Muscle layer of colon (tissue), 2 donors: ENCODE measurements at regions not wholly inside any gene's neighbourhood (a gene's known extent, or its start where the extent isn't known, plus 50 kb on each side); places are given as distances from the start of the nearest gene placed in this dataset.

ENCODE experiments used
- H3K27ac ChIP-seq: one replicate; pipeline ENCODE4 v1.7.0; 2013; ENCODE audit warnings: low read depth, mild to moderate bottlenecking, low read length, moderate library complexity
- H3K27me3 ChIP-seq, 2 donors: one replicate each; pipeline ENCODE4 v1.7.0; 2013; ENCODE audit warnings: low read length in 2 of 2, mild to moderate bottlenecking in 2 of 2; ENCODE audit not compliant: insufficient read depth in 2 of 2, control insufficient read depth in 1 of 2
- H3K36me3 ChIP-seq: one replicate; pipeline ENCODE4 v1.7.0; 2013; ENCODE audit warnings: mild to moderate bottlenecking, low read length; ENCODE audit not compliant: insufficient read depth
- H3K4me1 ChIP-seq: one replicate; pipeline ENCODE4 v1.7.0; 2013; ENCODE audit warnings: mild to moderate bottlenecking, low read length; ENCODE audit not compliant: insufficient read depth
- H3K4me3 ChIP-seq, 2 donors: one replicate each; pipeline ENCODE4 v1.7.0; 2013; ENCODE audit warnings: low read length in 2 of 2, low read depth in 1 of 2, mild to moderate bottlenecking in 1 of 2, moderate library complexity in 1 of 2
- H3K9ac ChIP-seq: one replicate; pipeline ENCODE4 v1.7.0; 2013; ENCODE audit warnings: low read length
- H3K9me3 ChIP-seq: one replicate; pipeline ENCODE4 v1.7.0; 2013; ENCODE audit warnings: mild to moderate bottlenecking, low read length
- donor health status: abdominal sarcoma.
- donor health status: Adenocarcinoma of cecum.

GRCh38 chr9:91062281-91062680 lies 260.7 kb downstream of the SYK start:
- no peaks in the 10 kb centered on the region for H3K36me3 ChIP-seq
- no peaks in the 10 kb centered on the region for H3K9me3 ChIP-seq
- no peak overlapping the region for H3K4me3 ChIP-seq
- no peak overlapping the region for H3K9ac ChIP-seq
- peaks cover 9% of the 10 kb centered on the region for H3K4me1 ChIP-seq
- no peak overlapping the region for H3K27ac ChIP-seq
- H3K27me3 ChIP-seq: no peaks in the 10 kb centered on the region

DNA sequence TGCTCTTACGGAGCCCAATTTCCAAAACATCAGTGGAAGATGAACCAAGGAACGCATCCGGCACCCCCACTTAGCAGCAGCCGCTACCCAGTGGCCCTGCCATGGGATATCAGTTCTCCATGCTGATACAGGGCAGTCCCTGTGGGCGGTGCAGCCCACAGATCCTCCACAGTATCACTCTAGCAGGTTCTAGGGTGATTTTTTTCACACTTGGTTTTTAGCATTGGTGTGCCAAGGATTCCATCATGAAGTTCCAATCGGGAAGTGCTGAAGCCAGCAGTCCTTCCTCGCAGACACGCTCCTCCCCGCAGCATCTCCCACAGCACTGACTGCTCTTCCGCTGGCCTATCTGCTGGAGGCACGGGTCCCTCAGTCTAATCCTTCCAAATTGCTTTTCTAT lies 261.9 kb downstream of the SYK start:
- Histone ChIP-seq H3K9ac (no peak overlapping the region), H3K4me1 (peaks cover 9% of the 10 kb centered on the region), H3K27me3 (no peaks in the 10 kb centered on the region), H3K27ac (no peak overlapping the region), H3K4me3 (no peak overlapping the region), H3K36me3 (no peaks in the 10 kb centered on the region), H3K9me3 (no peaks in the 10 kb centered on the region)

DNA sequence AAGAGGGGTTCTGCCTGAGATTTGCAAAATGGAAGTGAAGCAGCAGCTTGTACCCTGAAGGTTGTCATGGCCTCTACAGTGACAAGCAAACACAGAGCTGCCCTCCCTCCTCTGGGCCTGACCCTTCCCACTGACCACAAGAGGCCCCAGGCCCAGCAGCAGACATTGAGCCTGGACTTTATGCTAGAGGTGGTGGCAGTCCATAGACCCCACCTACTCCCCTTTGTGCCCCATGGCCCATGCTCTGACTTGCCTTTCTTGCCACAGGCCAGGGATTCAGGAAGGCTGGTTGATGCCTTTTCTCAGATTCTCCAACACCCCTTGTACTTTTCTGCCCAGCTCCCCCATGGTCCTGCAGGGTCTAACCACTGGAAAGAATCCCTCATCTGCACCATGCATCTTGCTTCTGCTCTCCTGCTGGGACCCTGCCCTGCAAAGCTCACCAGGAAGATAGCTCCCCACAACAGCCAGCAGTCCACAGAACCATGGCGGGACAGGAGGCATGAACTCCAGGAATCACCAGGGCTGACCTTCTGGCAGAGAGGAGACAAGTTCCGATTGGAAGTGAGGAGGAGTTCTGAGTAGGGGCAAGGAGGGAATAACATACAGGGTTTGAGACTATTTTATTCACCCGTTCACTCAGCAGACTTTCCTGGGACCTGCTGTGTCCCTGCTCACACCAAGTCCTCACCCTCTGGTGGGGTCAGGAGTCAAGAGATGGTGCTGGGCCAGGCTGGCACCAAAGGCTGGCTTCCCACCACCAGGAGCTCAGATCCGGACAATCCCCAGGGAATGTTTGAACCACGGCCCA lies 263.8 kb downstream of the SYK start:
- Histone ChIP-seq H3K36me3 (no peaks in the 10 kb centered on the region), H3K4me3 (no peak overlapping the region), H3K9ac (no peak overlapping the region), H3K4me1 (peaks cover 4% of the 10 kb centered on the region), H3K9me3 (no peaks in the 10 kb centered on the region), H3K27me3 (no peaks in the 10 kb centered on the region), H3K27ac (no peak overlapping the region)

GRCh38 chr9:91066042-91066415 lies 264.4 kb downstream of the SYK start:
- no peak overlapping the region for H3K9ac ChIP-seq
- H3K36me3 ChIP-seq: no peaks in the 10 kb centered on the region
- H3K27me3 ChIP-seq: no peaks in the 10 kb centered on the region
- H3K4me3 ChIP-seq: no peak overlapping the region
- H3K4me1 ChIP-seq: no peaks in the 10 kb centered on the region
- no peaks in the 10 kb centered on the region for H3K9me3 ChIP-seq
- no peak overlapping the region for H3K27ac ChIP-seq

GRCh38 chr9:91066856-91067255 lies 265.2 kb downstream of the SYK start:
- H3K9me3 ChIP-seq: no peaks in the 10 kb centered on the region
- no peaks in the 10 kb centered on the region for H3K36me3 ChIP-seq
- H3K4me3 ChIP-seq: no peak overlapping the region
- no peaks in the 10 kb centered on the region for H3K27me3 ChIP-seq
- no peak overlapping the region for H3K9ac ChIP-seq
- H3K4me1 ChIP-seq: no peaks in the 10 kb centered on the region
- H3K27ac ChIP-seq: no peak overlapping the region

GRCh38 chr9:91067306-91067860 lies 265.8 kb downstream of the SYK start:
- H3K27ac ChIP-seq: no peak overlapping the region
- H3K36me3 ChIP-seq: no peaks in the 10 kb centered on the region
- H3K4me3 ChIP-seq: no peak overlapping the region
- H3K4me1 ChIP-seq: no peaks in the 10 kb centered on the region
- no peaks in the 10 kb centered on the region for H3K9me3 ChIP-seq
- H3K27me3 ChIP-seq: no peaks in the 10 kb centered on the region
- no peak overlapping the region for H3K9ac ChIP-seq

GRCh38 chr9:91071184-91071990 lies 269.8 kb downstream of the SYK start:
- H3K4me1 ChIP-seq: no peaks in the 10 kb centered on the region
- no peak overlapping the region for H3K27ac ChIP-seq
- no peaks in the 10 kb centered on the region for H3K36me3 ChIP-seq
- H3K4me3 ChIP-seq: no peak overlapping the region
- no peaks in the 10 kb centered on the region for H3K27me3 ChIP-seq
- no peaks in the 10 kb centered on the region for H3K9me3 ChIP-seq
- H3K9ac ChIP-seq: no peak overlapping the region

GRCh38 chr9:91073049-91073810 lies 271.6 kb downstream of the SYK start:
- Histone ChIP-seq H3K27me3 (no peaks in the 10 kb centered on the region), H3K36me3 (no peaks in the 10 kb centered on the region), H3K4me3 (no peak overlapping the region), H3K4me1 (no peaks in the 10 kb centered on the region), H3K9ac (no peak overlapping the region), H3K27ac (no peak overlapping the region), H3K9me3 (no peaks in the 10 kb centered on the region)

GRCh38 chr9:91073811-91074771 lies 272.5 kb downstream of the SYK start:
- H3K27me3 ChIP-seq: no peaks in the 10 kb centered on the region
- H3K4me1 ChIP-seq: no peaks in the 10 kb centered on the region

DNA sequence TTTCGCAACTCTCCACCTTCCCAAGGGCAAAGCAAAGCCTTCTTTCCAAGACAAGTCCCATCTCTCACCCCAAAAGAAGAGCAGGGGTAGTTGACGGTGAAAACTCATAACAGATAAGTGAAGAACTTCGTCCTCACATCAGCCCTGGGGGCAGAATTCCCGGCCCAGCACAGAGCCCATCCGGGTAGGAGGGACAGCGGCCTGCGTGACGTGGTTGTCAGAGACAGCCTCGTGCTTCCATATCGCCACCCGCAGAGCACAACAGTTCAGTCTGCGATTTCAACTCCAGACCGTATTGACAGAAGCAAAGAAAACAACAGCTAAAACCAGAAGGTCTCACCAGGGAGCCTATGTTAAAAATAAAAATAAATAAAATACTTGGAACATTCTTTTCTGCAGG lies 273.2 kb downstream of the SYK start:
- no peak overlapping the region for H3K27ac ChIP-seq
- no peaks in the 10 kb centered on the region for H3K36me3 ChIP-seq
- no peak overlapping the region for H3K4me3 ChIP-seq
- H3K4me1 ChIP-seq: no peaks in the 10 kb centered on the region
- no peaks in the 10 kb centered on the region for H3K9me3 ChIP-seq
- no peak overlapping the region for H3K9ac ChIP-seq
- no peaks in the 10 kb centered on the region for H3K27me3 ChIP-seq

More at GRCh38 chr9:91073811-91074771, 272.5 kb downstream of the SYK start:
- H3K36me3 ChIP-seq: no peaks in the 10 kb centered on the region
- no peak overlapping the region for H3K9ac ChIP-seq
- H3K4me3 ChIP-seq: no peak overlapping the region
- no peaks in the 10 kb centered on the region for H3K9me3 ChIP-seq
- no peak overlapping the region for H3K27ac ChIP-seq
